Dedifferentiated amniotic fluid mesenchymal stem cell (primary cell): ENCODE measurements at regions not wholly inside any gene's neighbourhood (a gene's known extent, or its start where the extent isn't known, plus 50 kb on each side); places are given as distances from the start of the nearest gene placed in this dataset.
A peak's percentile ranks its signal among the peaks of the same experiment; 100 is the strongest.

Experiments used
- DNase-seq: peaks from one replicate; pipeline ENCODE4 v3.0.0-alpha.2; 2016; ENCODE audit errors: extremely low spot score

DNA sequence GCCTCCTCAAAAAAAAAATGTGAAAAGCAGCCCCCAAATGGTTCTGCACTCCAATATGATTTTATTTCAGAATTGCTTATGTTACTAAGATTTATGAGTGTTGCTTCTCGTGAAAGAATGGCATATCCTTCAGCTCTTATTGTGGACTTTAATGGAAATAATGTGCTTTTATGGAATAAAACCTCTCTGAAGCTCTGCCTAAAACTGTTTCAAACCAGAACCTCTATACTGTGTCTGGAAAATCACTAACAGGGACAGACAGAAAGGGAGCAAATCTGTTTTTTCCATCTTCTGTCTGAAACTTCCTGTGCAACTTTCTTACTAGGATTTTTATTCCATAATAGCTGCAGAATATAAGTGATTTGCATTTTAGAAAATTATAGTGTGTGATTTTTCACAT, 493.1 kb downstream of the ANKRD50 start:
- DNase-seq, result no peak

DNA sequence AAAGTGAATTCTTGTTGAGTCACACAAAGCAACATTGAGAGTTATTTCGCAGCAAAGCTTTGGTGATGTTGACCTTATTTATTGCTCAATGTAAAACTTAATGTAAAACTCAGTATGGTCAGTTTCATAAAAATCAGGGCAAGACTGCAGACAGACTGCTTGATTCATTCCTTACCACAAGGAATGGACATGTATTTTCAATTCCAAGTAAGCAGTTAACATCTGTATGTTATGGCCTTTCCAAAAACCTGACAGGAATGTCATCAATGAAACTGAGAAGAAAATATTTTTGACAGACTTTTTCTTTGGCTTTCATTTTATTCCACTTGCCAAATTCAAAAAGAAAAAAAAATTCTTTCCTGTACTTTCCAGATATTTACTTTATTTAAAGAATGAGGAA, 488.3 kb downstream of the ANKRD50 start:
- no peak for DNase-seq

DNA sequence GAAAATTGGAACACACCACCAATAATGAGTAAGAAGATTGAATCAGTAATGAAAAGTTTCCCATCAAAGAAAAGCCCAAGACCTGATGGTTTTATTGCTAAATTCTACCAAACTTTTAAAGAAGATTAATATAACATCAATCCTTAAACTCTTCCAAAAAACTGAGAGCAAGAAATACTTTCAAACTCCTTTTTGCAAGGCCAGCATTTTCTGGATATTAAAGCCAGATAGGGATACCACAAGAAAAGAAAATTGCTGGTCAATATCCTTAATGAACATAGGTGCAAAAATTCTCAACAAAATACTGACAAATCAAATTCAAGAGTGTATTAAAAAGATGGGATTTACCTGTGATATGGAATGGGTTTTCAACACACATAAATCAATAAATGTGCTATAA, 484.6 kb downstream of the ANKRD50 start:
- no peak for DNase-seq

- no peak for DNase-seq
Observed at GRCh38 chr4:124230268-124230667, 482.3 kb downstream of the ANKRD50 start.

DNA sequence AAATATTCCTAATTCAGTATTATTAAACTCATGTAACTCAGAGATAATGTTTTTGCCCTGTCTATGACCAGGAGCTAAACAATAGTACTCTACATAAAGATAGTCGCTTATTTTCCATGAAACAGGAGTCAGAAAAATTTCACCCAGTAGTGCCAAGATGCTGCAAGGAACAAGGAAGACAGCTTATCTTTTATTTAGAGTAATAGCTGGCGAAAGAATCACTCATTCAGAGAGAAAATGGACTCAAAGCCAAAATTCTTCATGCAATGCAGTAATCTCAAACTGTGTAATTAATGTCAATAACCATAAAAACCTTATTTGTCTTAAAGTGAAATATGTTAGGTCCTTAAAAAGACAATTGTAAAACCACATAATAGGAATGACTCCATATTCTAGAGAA, 477.8 kb downstream of the ANKRD50 start:
- DNase-seq, result no peak

DNA sequence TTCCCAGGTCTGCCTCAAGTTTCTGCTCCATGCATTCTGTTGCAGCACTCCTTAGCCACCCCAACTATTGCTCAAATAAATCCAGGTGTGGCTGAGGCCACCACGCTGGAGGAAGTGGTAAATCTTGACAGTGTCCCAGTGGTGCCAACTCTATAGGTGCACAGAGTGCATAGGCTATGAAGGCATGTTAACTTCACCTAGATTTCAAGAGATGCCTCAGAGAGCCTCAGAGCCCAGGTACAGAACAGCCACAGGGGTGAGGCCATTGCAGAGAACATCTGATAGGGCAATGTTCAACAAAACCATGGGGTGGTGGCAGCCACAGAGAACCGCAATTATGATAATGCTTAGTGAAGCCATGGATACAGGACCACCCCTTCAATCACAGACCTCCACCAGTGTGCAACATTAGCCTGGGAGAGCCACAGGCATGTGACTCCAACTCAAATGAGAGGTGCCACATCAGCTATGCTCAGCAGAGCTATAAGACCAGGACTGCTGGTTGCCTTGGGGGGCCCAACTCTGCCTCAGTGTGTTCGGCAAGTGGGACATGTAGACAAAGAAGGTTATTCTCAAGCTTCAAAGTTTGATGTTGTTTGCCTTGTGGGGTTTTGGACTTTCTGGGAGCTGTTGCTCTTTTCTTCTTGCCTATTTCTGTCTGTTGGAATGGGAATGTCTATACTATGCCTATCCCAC, 468.7 kb downstream of the ANKRD50 start:
- DNase-seq, result no peak

DNA sequence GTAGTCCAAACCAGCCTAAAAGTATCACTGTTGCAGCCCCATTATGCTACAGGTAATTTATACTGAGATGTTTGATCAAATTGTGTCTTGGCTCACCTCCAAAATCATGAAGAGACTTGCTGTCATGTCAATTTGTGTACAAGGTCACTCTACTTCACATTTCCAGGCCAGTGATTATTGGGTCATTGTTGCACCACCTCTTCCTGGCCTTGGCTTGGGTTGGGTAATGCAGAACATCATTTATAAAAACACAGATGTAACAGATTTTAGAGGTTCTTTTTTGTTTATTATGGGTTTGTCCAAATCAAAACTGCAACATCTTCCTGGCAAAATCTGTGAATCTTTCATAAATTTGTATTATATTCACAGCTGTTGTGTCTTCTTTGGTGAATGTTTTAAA, 459.5 kb downstream of the ANKRD50 start:
- DNase-seq, result no peak

DNA sequence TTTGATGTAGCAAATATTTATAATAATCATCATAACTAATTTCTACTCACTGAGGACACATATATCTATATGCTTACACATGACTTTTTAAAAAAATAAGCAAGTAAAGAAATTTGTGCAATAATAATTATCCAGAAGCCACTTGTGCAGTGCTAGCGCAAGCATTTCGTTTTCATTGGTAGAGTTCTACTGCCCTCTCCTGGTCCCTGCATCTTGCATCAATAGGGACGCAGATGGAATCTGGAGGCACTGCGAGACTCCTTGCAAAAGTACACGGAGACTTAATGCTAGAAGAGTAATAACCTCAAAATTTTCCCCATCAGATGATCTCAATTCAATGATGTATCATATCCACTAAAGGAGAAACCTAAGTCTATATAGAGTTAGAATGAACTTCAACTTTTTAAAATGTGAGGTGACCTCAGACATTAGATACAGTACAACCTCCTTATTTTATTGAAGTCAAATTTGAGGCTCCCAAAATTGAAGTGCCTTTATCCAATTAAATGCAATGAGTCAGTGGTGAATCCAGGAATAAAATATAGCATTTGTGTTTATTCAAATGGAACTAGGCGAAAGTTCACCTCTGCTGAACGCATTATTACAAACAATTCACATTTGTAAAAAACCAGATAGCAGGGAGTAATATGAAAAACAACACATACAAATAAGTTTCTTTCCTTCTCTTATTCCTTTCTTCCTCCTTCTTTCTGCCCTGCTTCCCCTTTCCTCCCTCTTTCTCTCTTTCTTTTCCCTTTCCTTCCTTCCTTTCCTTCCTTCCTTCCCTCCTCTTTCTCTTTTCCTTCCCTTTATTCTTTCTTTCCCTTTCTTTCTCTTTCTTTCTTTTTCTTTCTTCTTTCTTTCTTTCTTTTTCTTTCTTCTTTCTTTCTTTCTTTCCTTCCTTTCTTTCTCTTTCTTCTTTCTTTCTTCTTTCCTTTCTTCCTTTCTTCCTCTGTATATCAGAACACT, 450.0 kb downstream of the ANKRD50 start:
- DNase-seq, result peak; percentile 88

- no peak for DNase-seq
Observed at GRCh38 chr4:124265701-124266100, 446.8 kb downstream of the ANKRD50 start.

DNA sequence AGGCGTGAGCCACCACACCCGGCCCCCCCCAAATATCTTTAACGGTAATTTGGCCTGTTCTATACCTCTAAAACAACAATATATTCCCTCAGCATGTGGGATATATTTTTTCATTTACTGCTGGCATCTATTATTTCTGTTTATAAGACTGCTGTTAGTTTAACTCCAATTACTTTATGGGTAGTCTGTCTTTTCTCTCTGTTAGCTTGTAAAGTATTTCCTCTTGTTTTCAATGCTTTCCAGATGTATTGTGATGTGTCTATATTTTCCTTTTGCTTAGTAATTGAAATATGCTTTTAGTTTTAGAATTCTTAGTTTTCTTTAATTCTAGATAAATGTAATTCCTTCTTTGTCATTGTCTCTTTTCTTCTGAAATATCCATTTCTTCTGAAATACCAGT, 445.8 kb downstream of the ANKRD50 start:
- peak; percentile 26 for DNase-seq

GRCh38 chr4:124276461-124276860, 436.1 kb downstream of the ANKRD50 start:
- no peak for DNase-seq

GRCh38 chr4:124277691-124278090, 434.8 kb downstream of the ANKRD50 start:
- no peak for DNase-seq

DNA sequence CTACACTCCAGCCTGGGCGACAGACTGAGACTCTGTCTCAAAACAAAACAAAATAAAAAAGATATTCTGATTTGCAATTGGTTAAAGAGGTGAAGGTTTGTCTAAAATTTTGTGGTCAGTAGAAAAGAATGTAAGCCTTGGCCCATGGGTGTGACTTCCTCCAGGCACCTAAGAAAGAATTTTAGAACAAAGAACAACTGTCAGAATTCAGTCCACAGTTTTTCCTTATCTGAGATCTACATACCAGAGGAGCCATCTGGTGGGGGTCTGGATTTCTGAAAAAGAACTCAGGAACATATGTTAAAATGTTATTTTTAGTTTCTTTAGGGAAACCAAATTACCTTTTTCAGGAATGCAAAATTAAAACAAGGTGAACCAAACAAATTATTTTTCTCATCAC, 434.1 kb downstream of the ANKRD50 start:
- DNase-seq, result no peak

DNA sequence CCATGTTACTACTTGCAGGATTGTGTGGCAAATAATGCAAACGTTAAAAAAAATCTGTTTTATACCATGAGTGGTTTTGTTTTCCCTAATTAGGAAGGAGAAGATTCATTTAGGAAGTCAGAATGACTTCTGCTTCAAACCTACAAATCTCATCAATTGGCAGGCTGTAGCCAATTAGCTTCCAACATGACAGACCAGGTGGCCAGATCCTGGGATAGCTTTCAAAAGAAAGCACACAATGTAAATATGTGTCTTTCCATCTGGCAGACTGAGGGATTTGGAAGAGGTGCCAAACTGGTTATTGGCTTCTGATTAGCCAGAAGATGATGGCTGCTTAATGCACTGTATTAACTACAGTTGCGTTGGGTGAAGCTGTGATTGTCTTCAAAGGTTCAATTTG, 432.8 kb downstream of the ANKRD50 start:
- DNase-seq, result no peak

GRCh38 chr4:124282301-124282898, 430.1 kb downstream of the ANKRD50 start:
- DNase-seq, result no peak

- no peak for DNase-seq
Observed at GRCh38 chr4:124288706-124289486, 423.6 kb downstream of the ANKRD50 start.

GRCh38 chr4:124290678-124291077, 421.9 kb downstream of the ANKRD50 start:
- no peak for DNase-seq

GRCh38 chr4:124295413-124295812, 417.1 kb downstream of the ANKRD50 start:
- DNase-seq, result no peak

- no peak for DNase-seq
Observed at GRCh38 chr4:124304941-124305340, 407.6 kb downstream of the ANKRD50 start.

DNA sequence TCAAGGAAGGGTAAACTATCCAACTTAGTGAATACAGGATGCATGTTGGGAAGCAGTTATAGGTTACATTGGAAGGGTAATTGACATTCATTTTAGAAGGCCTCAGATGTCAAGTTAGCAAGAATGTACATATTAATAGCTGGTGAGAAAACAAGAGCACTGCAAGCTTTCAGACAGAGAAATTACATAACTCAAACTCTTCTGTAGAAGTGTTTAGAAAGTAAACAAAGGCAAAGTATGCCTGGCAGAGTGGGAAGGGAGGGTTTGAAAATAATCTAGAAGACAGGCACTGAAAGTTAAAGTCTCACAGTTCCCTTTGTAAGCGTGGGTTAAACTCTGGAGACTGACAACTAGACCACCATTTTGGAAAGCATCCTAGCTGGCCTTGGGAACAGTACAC, 406.2 kb downstream of the ANKRD50 start:
- DNase-seq, result no peak

GRCh38 chr4:124307143-124307542, 405.4 kb downstream of the ANKRD50 start:
- DNase-seq, result no peak

DNA sequence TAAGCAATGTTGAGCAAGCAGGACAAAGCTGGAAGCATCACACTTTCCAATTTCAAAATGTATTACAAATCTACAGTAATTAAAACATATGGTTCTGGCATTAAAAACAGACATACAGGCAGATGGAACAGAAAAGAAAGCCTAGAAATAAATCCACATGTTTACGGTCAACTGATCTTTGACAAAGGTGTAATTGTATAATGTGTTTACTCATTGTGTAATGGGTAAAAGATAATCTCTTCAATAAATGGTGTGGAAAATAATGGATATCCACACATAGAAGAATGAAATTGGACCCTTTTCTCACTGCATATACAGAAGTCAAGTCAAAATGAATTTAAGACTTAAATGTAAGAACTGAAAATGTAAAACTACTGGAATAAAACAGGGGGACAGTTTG, 394.2 kb downstream of the ANKRD50 start:
- no peak for DNase-seq
